SW 1271 (cell line): ENCODE measurements at regions not wholly inside any gene's neighbourhood (a gene's known extent, or its start where the extent isn't known, plus 50 kb on each side); places are given as distances from the start of the nearest gene placed in this dataset.

Experiments used
- DNase-seq, 2 experiments: peaks; one replicate each; lab custom pipeline; 2025; lab: John Stamatoyannopoulos, UW

DNA sequence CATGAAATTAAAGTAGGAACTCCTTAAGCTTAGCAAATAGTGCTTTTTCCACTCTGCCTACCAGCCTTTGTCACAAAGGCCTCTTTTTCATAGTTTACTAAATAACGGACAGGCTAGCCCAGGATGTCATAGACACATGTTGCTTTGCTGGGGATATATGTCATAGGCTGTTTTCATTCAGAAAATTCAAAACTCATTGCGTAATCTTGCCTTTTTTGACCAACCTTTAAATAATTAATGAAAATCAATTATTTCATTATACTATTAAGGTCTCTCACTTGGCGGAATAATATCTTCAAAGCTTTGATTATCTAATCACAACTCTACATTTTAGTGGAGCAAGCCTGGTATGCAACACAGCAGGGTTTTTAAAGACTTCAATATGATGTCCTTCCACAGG lies 1245.7 kb upstream of the LRRTM1 start:
- no peak for DNase-seq

DNA sequence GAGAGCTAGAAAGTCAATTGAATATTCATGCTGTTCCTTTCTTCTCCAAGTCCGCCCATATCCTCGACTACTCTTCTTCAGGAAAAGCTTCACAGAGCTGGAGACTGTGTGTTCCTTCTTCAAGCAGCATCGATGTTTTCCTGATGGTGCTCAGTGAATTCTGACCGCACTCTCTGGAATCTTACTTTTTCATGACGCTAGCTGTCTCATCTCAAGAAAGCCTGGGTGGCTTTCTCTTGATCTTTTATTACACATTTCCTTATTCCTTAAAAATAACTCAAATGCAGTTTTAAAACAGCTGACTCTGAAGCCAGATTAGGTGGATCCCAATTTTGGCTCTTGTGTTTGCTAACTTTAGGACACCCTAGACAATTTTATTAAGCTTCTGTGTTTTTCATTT lies 1245.1 kb upstream of the LRRTM1 start:
- DNase-seq = no peak

DNA sequence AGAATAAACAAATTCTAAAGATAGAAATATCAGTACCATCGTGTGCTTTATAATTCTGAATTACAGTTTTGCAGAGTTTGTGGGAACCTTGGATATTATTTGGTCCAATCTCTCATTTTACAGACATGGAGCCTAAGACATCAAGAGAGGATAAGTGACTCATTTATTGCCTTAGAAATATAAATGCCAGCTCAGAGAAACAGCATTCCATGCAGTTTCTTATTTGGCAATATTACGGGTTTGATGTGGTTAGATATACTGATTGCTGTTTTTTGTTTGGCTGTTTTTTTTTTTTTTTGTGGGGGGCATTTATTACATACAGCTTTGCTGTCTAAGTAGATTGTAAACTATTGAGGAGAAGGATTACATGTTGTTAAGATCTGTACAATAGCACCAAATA lies 1241.1 kb upstream of the LRRTM1 start:
- DNase-seq = no peak

DNA sequence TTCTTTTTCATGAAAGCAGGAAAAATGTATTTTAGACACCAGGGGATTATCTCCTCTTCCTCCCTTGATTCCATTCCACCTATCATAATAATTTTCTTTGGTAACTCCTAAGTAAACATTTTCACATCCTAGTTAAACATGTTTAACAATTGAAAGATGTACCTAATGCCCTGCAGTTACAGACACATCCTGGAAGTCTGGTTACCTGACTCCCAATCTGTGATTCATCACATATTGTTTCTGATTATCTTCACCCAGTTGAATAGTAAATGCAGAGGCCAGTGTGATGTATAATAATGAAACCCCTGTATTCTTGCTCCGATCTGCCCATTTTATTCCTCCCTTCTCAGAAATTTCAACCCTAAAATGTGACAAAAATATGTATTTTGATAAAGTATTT lies 1237.6 kb upstream of the LRRTM1 start:
- DNase-seq = no peak

DNA sequence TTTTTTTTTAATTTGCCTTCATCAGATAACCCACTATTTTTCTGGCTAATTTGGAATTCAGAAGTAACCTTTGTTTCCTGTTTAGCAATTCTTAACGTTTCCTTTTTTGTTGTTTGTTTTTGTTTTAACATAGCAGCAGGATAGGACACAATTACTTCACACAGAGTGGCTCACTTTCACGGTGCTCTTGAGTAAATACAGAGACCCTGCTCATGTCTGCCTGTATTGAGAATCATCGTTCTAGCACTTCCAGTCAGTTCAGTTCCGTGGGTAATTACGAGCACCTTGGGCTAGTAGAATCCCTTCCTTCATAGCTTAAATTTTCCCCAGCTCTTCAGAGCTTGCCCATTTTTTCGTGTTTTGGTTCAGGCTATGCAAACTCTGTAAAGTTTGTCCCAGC lies 1225.4 kb upstream of the LRRTM1 start:
- no peak for DNase-seq

DNA sequence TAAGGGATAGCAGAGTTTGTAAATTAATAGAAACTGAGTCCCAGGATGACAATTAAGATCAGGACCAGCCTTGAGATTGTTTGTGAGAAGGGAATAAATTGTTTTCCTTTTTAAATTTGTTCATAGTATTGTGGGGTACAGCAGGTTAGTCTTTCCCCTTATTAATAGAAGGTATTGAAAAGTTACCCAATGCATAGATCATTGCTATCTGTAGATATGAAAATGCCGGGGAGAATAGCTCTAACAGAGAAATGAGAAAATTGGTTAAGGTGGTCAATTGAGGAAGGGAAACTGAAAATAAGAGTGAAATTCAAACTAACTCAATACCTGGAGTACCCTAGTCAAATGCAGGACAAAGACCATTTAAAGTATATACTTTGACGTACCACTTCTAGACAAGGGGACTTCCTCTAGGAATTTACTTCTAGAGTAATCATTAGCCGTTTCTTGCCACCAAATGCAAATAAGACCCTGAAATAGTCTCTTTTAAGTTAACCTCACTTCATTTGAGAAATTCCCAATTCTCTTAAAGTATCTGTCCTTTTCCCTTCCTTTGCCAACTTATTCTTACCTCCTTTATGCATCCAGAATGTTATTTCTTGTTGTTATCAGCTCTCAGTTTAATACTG lies 1224.4 kb upstream of the LRRTM1 start:
- no peak for DNase-seq

DNA sequence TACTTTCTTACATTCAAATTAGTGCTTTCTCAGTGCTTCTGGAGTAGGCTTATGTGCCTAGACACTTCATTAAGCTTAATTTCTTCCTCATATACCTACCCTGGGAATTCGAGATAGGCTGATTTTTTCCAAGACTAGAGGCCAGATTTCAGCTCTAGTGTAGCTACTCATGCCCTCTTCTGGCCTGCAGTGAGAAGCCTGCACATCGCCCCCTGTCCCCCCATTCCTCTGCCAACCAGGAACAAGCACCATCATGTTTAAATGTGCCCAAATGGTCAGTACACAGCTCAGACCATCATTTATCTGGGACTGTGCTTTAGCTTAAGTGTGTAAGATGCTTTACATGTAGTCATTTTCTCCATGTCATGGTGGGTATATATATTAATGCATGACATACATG lies 1218.8 kb upstream of the LRRTM1 start:
- DNase-seq = no peak

DNA sequence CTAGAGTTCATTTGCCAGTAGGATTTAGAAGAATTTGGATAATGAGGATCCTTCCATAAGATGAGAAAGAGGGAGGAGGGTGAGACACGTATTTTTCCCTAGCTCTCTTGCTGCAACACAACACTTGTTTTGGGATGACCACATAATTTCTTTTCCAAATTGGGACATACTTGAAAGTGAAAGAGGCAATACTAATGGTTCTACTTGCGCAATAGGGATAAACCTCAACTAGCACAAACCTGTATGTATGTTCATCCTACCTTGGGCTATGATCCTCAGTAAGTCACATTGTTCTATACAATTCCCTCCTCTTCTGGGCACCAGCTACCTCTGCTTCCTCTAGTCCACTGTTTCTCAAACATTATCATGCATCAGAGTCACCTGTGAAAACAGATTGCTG lies 1208.8 kb upstream of the LRRTM1 start:
- DNase-seq = no peak

DNA sequence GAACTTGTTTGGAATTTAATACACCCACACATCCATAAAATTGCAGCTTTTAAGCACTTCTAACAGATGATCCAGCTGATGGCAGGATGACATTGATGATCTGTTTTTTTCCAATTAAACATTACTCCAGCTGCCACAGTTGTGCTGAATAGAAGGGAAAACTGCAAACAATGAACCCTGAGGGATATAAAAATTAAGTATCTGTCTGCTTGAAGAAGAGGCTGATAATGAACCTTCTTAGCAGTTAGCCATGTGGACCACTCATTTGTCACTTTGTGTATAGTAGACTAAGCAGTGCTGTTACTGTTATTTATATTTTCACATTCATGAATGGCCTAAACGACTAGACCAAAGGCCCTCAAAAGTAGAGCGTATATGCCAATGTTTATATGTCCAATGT lies 1201.0 kb upstream of the LRRTM1 start:
- DNase-seq = no peak

DNA sequence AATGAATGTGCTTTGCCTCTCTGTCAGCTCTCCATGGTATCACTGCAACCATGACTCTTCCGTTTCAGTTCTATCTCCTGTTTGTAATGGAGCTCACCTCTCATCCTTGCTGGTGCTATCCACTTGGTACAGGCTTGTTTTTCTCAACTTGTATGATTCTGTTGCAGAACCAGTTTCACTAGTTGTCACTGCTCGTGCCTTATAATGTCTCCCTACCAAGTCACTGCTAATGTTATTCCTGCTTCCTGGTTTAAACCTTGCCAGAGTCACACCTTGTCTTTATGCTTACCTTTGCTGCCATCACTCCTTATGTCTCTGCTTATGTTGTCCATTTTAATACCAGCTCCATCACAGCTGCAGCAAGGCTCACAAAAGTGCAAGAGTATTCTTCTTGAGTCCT lies 1191.0 kb upstream of the LRRTM1 start:
- DNase-seq = no peak

DNA sequence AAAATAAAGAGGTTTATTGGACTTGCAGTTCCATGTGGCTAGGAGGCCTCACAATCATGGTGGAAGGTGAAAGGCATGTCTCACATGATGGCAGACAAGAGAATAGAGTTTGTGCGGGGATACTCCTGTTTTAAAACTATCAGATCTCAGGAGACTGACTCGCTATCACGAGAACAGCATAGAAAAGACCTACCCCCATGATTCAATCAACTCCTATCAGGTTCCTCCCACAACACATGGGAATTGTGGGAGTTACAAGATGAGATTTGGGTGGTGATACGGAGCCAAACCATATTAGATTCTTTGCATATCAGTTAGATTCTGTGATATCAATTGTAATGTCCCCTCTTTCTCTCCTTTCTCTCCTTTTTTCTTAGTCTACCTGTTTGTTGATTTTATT lies 1178.7 kb upstream of the LRRTM1 start:
- DNase-seq = no peak

DNA sequence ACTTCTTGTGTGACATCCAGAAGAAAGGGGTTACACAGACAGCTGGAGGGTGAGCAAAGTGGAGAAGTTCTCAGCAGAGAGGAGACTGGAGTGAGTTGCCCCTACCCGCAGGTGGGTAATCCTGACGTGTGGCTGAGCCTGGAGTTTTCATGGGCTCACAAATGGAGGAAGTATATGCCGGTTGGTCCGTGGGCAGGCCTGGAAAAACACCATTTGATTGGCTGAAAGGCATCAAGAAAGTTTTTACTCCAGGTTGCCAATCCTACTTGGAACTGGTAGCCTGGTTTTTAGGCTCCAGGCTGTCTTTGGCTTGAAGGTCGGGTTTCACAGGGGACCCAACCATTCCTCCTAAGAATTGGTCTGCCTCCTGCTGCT lies 1177.4 kb upstream of the LRRTM1 start:
- DNase-seq = peak; percentile 71 to 93

DNA sequence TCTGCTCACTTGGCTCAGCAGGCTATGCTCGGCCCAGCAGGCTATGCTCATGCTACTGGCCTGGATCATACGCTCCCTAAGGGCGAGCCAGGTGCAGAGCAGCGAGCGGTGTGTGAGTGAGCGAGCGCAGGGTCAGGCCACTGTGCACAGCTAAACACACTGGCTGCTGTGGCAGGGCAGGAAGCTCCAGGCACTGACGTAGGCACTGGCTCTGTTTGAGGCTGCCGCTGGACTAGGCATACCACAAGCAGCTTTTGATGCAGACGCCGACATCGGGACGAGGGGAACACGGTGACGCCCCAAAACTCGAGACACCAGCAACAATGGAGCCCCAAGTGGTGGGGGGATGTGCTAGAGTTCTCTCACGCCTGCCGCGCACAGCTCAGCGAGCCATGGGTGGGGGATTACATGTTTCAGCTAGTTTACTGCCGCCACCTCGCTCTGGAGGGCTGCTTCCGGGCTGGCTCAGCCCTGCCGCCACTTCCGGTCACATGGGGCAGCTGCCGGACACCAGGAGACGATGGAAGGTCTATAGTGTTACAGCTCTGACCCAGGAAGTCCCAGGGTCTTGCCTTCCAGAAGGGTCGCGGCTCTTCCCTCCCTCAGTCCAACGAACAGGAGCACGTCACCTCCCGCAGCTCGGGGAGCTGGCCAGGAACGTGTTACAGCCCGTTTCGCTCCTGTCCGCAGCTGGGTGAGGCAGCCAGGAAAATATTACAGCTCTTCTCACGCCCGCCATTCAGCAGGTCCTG lies 1176.9 kb upstream of the LRRTM1 start:
- peak; percentile 81 to 93 for DNase-seq

DNA sequence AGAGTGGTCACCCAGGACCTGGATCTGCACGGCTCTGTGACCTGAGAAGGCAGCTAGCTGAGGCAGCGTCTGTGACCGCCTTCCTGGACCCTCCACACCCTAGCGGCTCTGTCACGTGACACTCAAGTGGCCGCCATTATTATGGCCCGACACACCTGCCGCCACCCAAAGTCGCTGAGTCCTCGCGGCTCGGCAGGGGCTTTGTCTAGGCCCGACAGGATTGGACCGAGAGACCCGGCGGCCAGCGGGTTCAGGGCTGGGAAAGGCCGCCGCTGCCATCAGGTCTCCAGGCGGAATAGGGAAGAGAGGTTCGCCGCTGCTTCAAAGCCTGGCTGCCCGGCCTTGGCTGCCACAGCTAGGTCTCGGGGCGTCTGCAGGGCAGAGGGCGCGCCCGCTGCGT lies 1162.5 kb upstream of the LRRTM1 start:
- DNase-seq = no peak

DNA sequence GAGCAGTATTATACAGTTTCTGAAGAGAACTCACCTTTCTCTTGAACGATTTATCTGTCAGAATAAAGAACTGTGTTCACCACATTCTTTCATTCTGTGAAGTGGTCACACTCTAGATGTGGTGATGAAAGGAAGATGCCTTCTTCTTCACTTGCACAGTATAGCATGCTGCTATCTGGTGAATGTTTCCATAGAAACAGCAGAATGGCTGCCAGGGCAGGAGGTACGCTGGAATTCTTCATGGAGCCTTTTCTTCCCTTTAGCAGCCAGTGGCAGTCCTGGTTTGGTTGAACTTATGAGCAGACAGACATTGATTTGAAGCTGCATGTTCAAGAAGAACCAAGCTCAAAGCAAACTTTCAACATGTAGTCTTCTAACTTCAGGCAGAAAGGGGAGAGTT lies 1157.9 kb upstream of the LRRTM1 start:
- DNase-seq = no peak

DNA sequence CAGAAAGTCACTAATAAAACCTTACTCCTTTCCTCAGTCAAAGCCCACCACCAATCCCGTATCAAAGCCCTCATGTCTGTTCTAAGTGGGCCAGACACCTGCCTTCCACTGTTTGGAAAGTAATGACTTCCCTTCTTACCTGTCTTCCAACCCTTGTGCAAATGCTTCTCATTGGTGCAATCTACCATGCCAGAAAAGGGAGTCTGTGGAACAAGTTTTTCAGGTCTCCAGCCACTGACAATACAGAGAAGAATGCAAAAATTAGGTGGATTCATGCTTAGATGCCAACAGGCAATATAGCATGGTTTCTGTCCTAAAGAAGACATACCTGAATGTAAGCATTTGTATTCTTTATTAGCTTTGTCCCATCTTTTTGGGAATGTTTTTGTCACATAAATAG lies 1140.6 kb upstream of the LRRTM1 start:
- DNase-seq = no peak

DNA sequence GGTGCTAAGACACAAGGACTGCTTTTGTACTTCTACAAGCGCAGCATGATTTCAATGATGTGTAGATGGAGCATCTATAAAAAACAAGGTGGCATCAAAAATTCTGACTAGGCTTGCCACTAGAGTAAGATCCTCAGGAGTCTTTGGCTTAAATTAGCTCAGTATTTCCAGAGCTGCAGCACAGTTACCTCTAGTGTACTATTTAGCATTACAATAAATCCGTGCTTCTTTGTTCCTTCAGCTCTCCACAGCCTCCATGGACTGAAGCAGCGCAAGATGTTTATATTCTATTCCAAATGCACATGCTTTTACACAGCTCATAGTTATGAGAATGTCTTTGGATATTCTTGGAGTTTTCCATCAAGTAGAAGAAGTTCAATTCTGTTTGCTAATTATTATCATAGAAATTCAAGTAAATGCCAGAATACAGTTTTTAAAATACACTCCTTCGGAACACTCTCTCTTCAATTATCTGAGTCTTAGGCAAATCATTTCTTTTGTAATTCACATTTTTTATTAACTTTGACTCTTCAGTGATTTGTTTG lies 1133.0 kb upstream of the LRRTM1 start:
- no peak for DNase-seq

DNA sequence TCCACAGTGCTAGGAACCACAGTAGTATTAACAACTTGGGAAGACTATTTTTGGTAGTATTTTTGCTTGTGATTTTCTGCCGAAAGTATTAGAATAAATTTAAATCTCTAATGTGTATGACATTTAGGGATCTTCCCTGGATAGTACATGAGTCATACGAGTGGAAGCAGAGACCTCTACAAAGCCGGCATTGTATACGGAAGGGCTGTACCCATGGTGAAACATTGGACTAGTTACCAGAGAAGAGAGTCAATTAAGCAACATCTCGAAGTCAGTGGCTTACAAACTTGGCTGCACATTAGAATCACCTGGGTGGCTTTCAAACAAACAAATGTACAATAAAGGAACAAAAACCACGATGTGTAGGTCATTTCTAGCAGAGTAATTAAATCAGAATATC lies 1131.7 kb upstream of the LRRTM1 start:
- DNase-seq = no peak

DNA sequence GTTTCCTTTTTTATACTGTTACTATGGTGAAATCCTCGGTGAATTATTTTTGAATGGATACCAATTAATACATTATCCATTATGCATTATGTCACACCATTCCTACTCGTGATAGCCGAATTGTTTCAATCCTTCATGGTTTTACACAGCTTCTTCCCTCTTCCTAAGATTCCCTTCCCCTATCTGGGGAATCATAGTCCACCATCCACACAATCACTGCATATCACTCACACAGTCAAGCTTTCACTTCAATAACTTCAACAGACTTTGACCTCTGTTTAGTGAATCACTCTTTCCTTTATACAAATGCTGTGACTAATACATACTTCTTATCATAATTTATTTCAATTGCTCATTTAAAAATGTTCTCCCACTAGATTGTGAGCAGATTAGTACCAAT lies 1108.1 kb upstream of the LRRTM1 start:
- DNase-seq = no peak

DNA sequence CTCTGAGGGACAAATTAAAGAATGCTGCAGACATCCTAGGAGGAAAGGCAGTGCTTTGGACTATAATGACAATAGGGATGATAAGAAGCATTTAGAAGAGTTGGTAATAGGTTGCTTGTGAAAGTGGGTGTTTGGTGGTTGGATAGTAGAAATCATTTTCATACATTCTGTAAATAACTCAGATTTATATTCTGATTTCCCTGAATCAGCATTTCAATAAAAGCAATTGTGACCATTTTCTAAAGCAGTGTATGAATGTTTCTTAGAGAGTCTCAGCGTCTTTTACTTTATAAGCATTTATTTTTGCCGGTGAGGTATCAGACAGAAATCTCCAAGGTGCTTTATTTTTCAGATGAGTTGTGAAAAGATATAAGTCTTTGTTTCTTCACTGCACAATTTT lies 1099.0 kb upstream of the LRRTM1 start:
- no peak for DNase-seq

DNA sequence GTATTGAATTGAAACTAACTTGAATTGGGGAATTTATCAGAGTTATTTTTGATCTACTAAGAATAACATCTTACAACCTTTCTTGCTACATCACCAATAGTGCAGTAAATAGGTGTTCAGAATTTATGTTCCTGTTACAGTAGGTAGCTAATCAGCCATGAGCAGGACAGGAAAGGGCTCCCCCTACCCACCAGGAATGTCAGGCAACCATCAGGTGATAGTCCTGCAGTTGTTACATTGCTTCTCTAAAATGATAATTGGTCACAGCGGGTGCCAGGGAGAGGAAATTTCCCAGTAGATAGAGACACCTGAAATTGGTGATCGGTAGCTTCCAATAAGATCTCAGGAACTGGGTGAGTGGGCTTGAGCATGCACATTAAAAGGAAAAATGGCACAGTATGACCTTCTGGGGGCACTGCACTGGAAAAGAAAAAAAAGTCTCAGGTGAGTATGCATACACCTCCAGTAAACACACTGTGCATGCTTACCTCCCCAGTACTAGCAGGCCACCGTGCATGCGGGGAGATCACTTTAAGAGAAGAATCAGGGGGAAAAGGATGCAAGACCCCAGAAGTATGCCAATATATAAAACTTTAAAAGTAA lies 1092.0 kb upstream of the LRRTM1 start:
- no peak for DNase-seq

DNA sequence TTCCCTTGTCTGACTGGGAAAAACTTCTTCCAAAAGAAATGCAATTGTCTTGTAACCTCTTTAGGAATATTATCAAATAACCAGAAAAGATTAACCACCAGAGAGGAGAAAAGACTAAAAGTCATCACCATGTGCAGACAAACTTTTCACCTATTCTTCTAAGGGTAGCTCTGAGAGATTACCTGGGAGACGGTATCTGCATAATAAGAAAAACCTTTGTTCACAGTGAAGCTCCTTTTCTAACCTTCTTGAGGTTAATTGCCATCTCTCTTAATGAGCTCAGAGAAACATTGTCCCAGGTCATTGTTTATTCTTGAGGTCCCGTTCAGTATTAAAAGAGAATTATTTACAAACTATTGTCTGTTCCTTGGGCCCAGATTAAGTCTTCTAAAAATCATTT lies 1091.2 kb upstream of the LRRTM1 start:
- DNase-seq = no peak

DNA sequence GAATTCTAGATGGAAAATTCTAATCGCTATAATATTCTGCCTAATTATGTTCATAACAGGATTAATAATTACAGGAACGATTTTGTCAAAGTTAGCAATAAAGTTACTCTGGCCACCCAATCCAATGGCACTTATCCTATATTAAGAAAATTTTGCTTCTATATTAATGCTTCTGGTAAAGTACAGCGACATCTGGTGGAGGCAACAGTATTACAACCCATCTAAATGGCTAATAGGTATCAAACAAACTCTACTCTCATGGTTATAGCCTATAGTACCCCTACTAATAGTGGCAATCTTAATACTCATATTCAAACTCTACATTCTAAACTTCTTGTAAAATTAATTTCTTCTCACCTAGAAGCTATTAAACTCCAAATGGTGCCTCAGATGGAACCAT lies 1084.7 kb upstream of the LRRTM1 start:
- no peak for DNase-seq

DNA sequence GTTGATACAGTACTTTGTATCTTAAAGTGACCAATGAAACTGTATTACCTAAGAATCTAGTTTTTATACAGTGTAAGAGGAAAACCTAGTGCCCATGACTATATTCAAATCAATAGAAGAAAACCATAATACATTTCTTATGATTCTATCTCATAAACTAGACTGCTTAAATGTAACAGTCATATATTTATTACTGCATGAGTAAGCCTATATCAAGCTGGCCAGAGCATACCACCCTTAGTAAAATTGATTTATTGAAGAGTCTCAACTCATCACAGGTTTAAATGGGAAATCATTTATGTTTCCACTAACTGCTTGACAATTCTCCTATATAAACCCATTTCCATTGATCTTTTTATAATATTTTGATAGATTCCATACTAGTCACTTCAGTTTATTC lies 1059.2 kb upstream of the LRRTM1 start:
- no peak for DNase-seq
